ENCODE measurements at regions not wholly inside any gene's neighbourhood (a gene's known extent, or its start where the extent isn't known, plus 50 kb on each side); places are given as distances from the start of the nearest gene placed in this dataset.

DNA sequence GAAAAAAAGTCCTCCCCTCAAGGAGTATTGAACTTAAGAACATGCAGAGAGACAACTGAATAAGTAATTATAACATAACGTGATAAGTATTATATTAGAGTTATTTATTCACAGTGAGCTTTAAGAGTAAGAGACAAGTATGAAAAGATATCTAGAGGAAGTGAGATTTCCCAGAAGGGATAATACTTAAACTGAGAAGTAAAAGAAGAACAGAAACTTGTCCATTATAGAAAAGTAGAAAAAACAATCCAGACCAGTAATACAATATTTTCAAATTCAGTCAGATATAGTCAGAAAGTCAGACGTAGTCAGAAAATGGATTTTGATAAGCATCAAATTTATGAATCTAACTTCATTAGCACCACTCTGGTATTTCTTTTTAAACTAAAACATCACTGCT is 613.0 kb upstream of the CCNG1 start:
- no peak for TF ChIP-seq TAF1 (IDR thresholded peaks at IDR 0.05; ENCODE audit: low read depth)
- TF ChIP-seq, protein P1, sequence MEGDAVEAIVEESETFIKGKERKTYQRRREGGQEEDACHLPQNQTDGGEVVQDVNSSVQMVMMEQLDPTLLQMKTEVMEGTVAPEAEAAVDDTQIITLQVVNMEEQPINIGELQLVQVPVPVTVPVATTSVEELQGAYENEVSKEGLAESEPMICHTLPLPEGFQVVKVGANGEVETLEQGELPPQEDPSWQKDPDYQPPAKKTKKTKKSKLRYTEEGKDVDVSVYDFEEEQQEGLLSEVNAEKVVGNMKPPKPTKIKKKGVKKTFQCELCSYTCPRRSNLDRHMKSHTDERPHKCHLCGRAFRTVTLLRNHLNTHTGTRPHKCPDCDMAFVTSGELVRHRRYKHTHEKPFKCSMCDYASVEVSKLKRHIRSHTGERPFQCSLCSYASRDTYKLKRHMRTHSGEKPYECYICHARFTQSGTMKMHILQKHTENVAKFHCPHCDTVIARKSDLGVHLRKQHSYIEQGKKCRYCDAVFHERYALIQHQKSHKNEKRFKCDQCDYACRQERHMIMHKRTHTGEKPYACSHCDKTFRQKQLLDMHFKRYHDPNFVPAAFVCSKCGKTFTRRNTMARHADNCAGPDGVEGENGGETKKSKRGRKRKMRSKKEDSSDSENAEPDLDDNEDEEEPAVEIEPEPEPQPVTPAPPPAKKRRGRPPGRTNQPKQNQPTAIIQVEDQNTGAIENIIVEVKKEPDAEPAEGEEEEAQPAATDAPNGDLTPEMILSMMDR (IDR thresholded peaks at IDR 0.05; ENCODE audit: poor library complexity, severe bottlenecking) = no peak
- no peak for TF ChIP-seq RAD21 (conservative IDR thresholded peaks at IDR 0.05)
- no peak for TF ChIP-seq EZH2 (IDR thresholded peaks at IDR 0.05; ENCODE audit: borderline replicate concordance, insufficient read depth, low read length, poor library complexity, severe bottlenecking)
- no peak for TF ChIP-seq EP300 (conservative IDR thresholded peaks at IDR 0.05; ENCODE audit: poor library complexity, severe bottlenecking)

Data from neural cell (in vitro differentiated cells).